HG03521 (cell line): ENCODE measurements at regions not wholly inside any gene's neighbourhood (a gene's known extent, or its start where the extent isn't known, plus 50 kb on each side); places are given as distances from the start of the nearest gene placed in this dataset.

Experiments used
- ATAC-seq: cut with Tn5 transposase; IDR thresholded peaks from one replicate; pipeline ENCODE4 v1.9.1; 2021; ENCODE audit warnings: mild to moderate bottlenecking, moderate library complexity; ENCODE audit not compliant: unreplicated experiment

GRCh38 chr11:32315121-32315520, 120.2 kb downstream of the WT1 start:
- ATAC-seq = no peak

DNA sequence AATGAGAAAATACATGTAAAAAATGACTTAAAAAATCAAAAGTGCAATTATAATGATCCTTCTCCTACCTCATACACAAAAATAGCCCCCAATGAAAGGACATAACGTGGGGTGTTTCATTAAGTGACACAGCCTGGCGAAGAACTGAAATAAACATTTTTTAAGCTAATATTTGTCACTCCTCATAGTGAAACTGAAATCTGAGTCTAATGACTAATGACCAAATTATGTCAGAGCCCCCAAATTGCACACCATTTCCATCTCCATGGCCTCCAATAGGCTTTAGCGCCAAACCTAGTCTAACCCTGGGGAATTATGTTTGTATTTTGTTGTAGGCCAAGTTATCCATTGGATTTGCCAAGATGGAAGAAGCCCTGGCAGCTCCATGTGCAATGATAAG, 119.1 kb downstream of the WT1 start:
- no peak for ATAC-seq

DNA sequence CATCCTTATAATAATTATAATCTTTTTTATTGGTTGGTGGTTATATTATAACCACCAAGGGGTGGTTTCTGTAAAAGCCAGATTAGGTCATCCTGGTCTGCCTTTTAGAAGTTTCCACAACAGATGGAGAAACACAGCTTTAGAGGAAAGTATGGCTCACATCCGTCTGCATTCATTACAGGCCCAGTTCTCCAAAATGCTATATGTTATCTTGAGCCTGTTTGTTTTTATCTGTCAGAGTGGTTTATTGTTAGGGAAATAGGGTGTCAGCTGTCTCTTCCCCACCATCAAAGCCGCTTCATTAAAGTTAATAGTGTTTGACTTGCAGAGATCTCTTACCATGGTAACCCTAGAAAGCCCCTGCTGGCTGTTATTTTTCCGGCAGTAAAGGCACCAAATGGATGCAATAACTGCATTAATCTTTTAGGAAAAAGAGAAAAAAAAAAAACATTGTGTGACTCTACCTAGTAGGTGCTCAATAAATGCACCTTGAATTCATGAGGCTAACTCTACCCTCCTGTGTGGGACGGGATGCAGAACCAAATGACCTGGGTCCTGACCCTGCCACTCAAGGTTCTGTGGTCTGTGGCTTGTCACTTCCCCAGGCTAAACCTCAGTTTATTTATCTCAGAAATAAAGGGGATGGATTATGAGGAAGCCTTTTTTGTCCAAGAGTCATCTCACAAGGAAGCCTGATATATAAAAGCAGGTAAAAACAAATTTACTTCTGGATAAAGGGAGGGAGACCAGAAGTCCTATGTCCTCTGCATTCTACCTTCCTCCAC, 118.3 kb downstream of the WT1 start:
- no peak for ATAC-seq

DNA sequence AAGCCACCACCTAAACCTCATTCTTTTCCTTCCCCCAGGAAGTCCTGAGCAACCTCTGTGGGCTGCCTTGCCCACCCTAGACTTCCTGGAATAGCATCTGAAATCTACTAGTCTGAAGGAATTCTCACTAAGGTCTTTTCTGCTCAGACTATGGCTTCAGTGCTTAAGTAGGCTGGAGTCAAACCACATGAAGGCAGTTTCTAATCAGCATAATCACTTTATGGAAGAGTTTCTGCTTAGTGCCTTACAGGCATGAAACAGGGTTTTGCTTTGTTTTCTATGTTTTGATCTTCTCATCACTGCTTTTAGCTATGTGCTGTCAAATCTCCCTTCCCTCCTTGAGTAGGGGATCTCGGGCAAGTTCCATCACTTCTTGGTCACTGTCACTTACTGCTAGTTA, 117.7 kb downstream of the WT1 start:
- ATAC-seq = no peak

GRCh38 chr11:32318071-32319055, 117.0 kb downstream of the WT1 start:
- ATAC-seq = no peak

DNA sequence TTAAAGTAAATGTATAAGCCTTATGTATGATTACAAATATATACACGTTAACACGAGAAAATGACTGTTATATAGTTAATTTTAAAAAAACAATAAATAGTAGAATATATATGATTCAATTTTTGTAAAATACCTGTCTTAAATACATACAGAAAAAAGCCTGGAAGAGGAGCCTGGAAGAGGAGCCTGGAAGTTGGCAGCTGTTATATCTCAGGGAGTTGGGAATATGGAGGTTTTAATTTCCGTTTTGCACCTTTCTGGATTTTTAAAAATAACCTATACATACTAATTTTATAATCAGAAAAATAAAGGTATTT, 111.6 kb downstream of the WT1 start:
- ATAC-seq = no peak

- no peak for ATAC-seq
These were observed 110.2 kb downstream of the WT1 start for GRCh38 chr11:32325187-32325586.

- no peak for ATAC-seq
These were observed 109.6 kb downstream of the WT1 start for GRCh38 chr11:32325725-32326124.

DNA sequence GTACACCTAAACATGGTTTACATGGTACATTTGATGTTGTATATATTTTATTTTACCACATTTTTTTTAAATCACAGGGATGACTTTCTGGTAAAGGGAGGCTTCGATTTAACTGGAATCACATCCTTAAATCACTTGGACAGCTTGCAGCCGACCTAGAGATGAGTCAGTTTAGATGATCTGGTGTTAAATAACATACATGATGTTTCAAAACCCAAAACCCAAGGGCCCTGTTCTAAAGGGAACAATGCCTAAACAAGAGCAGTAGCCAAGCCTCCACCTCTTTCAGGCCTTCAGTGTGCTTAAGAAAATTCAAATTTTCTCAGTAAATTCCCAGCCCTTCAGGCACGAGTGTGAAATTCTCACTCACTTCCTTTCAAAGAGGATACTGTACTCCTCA, 108.8 kb downstream of the WT1 start:
- ATAC-seq = no peak

DNA sequence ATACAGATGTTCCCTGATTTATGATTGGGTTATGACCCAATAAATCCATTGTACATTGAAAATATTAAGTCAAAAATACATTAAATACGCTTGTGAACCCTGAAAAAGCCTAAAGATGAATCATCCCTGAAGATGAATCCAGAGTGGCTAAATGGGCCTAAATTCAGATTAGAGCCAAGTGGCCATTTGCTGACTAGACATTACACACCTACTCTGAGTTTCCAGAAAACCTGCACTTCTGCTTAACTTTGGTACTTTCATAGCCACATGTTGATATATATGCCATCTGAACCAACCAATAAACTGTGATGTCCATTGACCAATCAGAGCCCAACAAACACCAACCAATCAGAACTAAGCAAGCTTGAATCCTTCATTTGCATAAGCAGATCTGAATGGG, 106.9 kb downstream of the WT1 start:
- no peak for ATAC-seq

DNA sequence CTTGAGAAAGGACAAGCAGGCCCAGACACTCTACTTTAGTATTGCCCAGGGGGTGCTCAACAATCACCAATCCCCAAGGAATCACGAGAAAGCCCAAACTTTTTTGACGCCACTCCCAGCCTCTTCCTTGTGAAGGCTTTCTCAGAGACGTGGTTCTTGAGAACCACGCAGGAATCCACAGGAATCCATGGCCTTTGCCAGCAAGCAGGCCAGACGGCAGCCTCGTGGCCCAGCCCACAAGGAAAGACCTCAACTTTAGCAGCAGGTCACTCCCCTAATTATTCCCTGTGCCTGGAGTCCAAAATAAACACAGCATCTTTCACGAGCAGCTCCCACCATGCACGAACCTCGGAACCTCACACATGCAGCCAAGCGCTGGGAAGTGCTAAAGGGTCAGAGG, 104.2 kb downstream of the WT1 start:
- no peak for ATAC-seq

- no peak for ATAC-seq
These were observed 103.5 kb downstream of the WT1 start for GRCh38 chr11:32331792-32332191.

DNA sequence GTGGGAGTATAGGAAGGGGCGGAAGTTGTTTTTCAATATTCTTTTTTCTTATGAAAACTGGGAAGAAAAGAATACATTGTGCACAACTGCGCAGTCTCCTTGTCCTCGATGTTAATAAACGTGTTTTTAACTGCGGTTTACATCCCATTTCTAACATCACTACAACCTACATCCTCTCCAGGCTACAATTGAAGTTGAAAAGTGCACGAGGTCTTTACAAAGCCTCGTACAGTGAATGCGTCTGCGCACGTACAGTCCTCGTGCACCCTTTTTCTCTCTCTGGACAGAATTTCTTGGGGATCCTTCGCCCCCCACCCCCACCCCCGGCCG, 102.4 kb downstream of the WT1 start:
- ATAC-seq = no peak

GRCh38 chr11:32333320-32333991, 101.9 kb downstream of the WT1 start:
- no peak for ATAC-seq

- ATAC-seq = no peak
These were observed 100.5 kb downstream of the WT1 start for GRCh38 chr11:32334822-32335221.
